ENCODE measurements at regions not wholly inside any gene's neighbourhood (a gene's known extent, or its start where the extent isn't known, plus 50 kb on each side); places are given as distances from the start of the nearest gene placed in this dataset.

DNA sequence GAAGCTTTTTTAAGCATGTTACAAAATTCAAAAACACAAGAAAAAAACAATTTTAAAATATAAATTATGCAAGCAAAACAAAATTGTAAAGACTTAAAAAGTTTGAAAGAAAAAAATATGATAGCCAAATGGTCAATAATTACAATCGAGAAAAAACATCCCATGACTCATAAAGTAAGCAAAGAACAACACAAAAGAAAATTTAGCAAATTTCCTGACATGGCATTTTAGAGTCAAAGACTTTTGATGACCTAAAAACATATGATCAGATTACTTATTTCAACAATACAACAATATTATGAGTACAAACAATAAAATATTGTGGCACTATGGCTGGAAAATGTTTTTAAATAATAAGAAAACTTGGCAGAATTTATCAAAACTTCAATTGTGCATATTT is 312.1 kb upstream of the MEOX2 start:
- TF ChIP-seq, protein P1, sequence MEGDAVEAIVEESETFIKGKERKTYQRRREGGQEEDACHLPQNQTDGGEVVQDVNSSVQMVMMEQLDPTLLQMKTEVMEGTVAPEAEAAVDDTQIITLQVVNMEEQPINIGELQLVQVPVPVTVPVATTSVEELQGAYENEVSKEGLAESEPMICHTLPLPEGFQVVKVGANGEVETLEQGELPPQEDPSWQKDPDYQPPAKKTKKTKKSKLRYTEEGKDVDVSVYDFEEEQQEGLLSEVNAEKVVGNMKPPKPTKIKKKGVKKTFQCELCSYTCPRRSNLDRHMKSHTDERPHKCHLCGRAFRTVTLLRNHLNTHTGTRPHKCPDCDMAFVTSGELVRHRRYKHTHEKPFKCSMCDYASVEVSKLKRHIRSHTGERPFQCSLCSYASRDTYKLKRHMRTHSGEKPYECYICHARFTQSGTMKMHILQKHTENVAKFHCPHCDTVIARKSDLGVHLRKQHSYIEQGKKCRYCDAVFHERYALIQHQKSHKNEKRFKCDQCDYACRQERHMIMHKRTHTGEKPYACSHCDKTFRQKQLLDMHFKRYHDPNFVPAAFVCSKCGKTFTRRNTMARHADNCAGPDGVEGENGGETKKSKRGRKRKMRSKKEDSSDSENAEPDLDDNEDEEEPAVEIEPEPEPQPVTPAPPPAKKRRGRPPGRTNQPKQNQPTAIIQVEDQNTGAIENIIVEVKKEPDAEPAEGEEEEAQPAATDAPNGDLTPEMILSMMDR (IDR thresholded peaks at IDR 0.05; ENCODE audit: borderline replicate concordance, insufficient read depth, low read depth, low read length) = no peak
- H3K4me3 ChIP-seq (ENCODE audit: low read depth, low read length) = no peak overlapping the region

DNA sequence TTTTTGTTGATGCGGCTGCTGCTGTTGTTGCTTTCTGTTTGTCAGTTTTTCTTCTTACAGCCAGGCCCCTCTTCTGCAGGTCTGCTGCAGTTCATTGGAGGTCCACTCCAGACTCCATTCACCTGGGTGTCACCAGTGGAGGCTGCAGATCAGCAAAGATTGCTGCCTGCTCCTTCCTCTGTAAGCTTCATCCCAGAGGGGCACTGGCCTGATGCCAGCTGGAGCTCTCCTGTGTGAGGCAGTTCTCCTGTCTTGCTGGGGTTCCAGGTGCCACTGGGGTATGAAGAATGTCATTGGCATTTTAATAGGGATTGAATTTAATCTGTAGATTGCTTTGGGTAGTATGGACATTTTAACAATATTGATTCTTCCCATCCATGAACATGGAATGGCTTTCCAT is 308.5 kb upstream of the MEOX2 start:
- TF ChIP-seq, protein P1 (IDR thresholded peaks at IDR 0.05; ENCODE audit: borderline replicate concordance, insufficient read depth, low read depth, low read length) = no peak
- H3K4me3 ChIP-seq (ENCODE audit: low read depth, low read length) = no peak overlapping the region

DNA sequence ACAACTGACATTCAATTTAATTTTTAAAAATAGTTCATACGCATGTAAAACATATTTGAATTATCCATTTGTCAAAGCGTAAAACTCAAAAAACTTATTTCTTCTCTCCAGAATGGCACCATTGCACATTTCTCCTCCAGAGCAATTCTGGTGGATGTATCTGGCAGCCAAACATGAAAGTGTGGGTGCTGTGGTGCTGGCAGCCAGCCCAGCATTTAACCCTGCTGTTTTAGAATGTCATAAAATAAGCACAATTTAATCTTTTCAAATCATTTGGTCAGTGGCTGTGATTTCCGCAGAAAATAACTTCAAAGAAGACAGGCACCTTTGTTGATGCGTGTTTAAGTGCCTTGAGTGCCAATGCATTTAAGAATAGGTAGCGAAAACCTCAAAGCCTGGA is 302.7 kb upstream of the MEOX2 start:
- TF ChIP-seq, protein P1 (IDR thresholded peaks at IDR 0.05; ENCODE audit: borderline replicate concordance, insufficient read depth, low read depth, low read length) = no peak
- H3K4me3 ChIP-seq (ENCODE audit: low read depth, low read length) = no peak overlapping the region

DNA sequence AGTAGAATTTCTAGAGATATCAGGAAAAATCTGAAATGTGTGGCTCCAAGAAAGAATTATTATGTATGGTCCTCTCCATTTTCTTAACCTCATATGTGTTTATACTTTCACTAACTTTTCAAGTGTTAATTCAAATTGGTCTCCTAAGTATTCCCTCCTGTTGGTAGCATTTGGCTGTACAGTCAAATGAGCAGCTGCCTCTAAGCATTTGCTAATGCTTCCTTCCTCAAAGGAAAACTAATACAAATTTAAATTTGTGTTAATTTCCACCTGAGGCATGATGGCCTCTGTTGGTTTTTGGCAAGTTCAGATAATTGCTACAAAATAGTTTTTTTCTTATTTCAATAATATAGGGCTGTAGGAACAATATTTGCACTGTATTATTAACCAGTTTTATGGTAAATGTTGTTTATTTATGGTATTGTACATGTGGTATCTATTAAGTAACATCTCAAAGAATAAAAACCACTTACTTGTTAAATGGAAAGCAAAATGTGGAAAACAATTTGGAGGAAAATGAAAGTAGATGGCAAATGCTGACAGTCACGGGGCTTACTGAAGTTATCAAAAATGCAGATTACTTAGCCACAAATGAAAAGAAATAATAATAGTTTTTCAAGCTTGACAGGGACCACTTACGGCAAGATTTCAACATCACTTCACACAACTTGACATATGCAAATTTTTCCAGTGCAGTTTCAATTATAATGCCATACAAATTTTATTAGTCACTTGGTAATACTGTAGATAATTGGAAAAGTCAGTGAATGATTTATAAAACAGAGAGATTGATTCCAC is 299.3 kb upstream of the MEOX2 start:
- TF ChIP-seq, protein P1 (IDR thresholded peaks at IDR 0.05; ENCODE audit: borderline replicate concordance, insufficient read depth, low read depth, low read length) = no peak
- H3K4me3 ChIP-seq (ENCODE audit: low read depth, low read length) = no peak overlapping the region

DNA sequence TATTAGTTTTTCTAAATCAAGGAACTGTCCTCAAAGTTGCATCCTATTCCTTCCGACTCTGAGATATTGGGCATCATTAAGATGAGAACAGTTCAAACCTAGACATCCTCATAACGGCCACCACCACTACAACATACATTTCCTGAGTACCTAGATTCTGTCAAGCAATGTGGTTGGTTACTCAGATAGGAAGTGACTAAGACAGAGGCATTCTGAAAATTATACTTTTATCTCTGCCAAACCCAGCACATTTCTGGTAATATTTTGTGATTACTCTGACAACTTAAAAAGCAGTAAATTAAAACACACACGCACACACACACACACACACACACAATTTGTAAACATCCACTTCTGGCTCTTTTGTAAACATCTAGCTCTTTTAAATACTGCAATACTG is 291.2 kb upstream of the MEOX2 start:
- H3K4me3 ChIP-seq (ENCODE audit: low read depth, low read length) = no peak overlapping the region

DNA sequence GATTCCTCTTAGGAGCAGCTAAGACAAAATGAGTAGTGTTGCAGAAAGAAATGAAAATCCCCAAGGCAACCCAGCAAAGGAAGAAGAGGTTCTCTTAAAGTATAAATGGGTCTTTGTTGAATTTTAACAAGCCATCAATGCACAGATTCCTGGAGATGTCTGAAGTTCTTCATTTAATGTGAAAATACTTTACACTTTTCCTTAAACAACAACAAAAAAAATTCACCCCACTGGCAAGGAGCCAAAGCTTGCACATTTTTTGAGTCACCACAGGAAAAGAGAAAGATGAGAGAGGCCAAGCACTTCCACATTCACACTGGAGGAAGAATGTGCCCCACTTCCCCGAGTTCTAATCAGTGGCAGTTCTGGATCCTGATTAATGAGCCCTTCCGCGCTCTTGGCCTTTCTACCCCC is 286.4 kb upstream of the MEOX2 start:
- TF ChIP-seq, protein P1 (IDR thresholded peaks at IDR 0.05; ENCODE audit: borderline replicate concordance, insufficient read depth, low read depth, low read length) = no peak
- no peak overlapping the region for H3K4me3 ChIP-seq (ENCODE audit: low read depth, low read length)

More for the DNA sequence above, 291.2 kb upstream of the MEOX2 start:
- TF ChIP-seq, protein P1 (IDR thresholded peaks at IDR 0.05; ENCODE audit: borderline replicate concordance, insufficient read depth, low read depth, low read length) = no peak

DNA sequence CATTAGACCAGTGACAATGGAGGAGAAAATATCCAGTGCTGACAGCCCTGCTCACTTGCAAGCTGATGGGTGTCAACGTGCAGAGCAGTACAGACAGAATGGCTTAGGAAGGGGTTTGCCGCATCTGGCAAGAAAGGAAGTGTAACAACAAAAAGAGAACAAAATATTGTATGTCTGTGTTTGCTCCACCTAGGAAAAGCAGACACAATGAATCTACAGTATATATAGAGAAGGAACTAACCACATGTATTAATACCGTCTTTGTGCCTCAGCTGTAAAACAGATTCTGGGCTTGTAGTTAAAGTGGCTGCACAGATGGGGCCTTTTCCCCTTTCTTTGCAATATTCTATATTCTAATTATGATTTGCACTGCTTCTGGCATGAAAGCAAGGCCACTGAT is 281.1 kb upstream of the MEOX2 start:
- H3K4me3 ChIP-seq (ENCODE audit: low read depth, low read length) = no peak overlapping the region
- TF ChIP-seq, protein P1 (IDR thresholded peaks at IDR 0.05; ENCODE audit: borderline replicate concordance, insufficient read depth, low read depth, low read length) = no peak

Data from GM12875 (cell line).